NCI-H1436 (cell line): ENCODE measurements at regions not wholly inside any gene's neighbourhood (a gene's known extent, or its start where the extent isn't known, plus 50 kb on each side); places are given as distances from the start of the nearest gene placed in this dataset.

Source experiments
- DNase-seq: peaks from one replicate; lab custom pipeline; 2025; lab: John Stamatoyannopoulos, UW

DNA sequence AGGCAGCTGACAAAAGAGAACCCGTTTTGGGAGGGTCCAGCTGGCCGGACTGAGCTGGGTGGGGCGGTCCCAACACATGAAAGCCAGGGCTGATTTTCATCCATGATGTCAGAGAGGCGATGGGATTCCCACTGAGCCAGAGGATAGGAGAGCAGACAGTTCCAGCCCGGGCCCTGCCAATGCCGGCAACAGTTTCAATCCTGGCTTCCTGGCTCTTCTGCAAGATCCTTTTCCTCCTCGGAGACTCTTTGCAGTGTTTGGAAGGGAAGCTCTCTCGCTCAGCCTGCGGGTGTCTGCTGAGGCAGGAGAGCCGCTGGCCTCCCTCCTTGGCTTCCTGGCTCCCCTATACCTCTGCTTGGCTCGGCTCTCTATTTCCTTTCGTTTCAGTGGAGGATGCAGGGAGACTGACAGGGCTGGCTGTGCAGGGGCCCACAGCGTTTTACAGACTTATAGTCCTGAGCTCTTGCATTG is 145.5 kb upstream of the SOX9 start:
- DNase-seq: no peak

DNA sequence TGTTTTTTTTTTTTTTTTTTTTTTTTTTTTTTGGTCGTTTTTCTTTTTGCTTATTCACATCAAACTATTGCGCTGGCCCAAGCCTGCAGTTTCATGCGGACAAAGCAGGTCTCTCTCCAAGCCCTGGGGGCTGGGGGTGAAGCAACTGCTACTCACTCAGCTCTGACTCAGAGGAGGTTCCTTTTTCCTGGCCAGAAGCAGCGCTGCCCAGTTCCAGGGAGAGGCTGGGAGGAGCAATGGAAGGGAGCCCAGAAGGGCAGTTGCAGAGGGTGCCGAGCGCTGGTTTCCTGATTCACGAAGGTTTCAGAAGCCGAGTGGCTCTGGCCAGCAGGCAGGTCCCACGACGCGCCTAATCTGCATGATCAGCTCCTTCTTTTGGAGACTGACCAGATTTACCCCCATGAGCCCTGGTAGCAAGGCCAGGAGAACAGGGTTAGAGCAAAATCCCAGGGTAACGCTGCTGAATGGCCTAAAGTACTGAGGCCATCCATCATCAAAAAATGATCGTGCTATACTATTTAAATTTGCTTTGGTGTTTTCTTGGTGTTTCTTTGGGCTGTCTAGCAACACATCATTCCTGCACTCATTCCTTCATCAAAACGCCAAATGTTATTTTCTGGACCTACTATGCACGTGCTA is 144.7 kb upstream of the SOX9 start:
- no peak for DNase-seq

DNA sequence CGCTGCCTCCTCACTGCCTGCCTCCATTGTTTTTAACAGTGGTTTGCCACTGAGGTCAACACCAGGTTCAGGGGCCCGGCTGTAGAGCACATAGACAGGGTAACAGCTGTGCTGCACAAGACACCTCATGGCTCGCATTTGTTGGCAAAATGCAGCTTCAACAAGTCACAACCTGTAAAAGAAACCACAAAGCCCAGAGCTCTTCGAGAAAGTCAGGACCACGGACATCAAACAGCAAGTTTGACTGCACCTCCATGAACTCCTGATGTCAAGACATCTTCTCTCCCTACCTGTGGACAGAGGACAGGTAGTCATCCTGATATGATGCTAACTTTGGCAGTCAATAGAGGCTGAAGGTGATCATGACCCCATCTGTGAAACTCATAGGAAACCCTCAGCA is 142.4 kb upstream of the SOX9 start:
- DNase-seq: no peak

DNA sequence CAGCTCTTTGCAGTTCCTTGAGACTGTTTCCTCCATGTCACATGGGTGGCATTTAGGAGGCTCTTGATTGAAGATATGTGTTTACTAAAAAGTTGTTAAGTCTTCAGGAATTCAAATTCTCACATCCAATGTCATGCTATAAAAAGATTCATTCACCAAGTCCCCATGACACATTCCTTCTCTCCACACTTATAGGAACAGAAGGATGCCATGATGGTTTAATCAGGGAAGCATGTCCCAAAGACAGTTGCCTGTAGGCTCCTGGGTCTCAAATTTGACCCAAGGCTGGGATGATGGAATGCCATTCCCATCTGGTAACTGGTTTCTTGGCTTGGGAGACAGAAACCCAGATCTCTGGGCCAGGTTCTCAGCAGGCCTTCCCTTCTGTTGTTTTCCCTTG is 140.6 kb upstream of the SOX9 start:
- no peak for DNase-seq

DNA sequence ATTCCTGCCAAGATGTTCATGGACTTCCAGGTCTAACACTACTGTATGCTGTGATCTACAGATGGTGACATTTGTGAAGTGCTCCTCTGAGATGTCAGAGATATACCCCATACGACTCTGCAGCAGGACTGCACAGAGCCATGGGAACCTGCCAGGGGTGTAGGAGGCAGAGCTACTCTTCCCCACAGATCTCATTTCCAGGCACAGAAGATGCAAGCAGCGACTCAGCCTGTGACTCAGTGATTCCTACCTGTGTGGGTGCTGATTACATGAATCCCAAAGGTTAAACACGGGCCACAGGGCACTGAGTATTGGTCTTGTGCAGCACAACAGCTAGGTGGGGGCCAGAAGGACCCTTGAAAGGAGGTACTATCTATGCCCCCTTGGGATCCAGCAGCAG is 137.0 kb upstream of the SOX9 start:
- no peak for DNase-seq

DNA sequence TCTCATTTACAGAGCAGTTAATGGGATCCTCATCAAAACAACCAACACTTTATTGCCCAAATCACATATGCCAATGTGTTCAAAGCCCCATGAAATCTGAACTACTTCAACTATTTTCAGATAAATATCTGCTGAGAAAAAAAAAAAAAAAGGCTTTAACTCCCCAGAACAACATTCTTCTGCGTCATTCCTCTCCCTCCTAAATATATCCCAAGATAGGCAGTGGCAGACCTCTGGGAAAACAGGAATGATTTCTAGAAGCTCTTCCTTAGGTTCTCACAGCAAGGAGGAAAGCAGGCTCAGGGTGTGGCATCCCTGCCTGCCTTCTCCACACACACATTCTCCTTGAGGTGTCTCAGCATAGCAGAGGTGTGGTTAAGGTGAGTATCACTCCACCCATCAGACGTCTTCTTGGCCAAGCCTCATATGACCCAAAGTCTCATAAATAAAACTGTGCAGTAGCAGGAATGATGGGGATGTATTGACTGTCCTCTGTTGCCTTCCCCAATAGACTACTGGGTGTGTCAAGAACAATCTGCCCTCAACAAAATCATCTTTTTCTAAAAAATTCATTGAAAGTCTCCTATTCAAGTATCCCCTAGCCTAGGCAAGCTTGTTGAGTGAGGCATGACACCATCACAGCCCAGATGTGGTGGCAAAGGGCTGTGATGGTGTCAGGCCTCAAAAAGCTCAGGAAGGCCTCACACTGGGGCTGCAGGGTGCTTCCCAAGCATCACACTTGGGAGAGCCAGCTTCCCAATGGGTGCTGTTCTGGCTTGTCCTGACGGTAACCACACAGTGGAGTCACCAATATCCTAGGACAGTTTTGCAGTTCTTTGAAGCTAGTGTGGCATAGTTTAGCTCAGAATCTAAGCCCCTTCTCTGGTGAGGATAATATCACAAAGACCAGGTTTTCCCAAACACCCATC is 135.4 kb upstream of the SOX9 start:
- no peak for DNase-seq

DNA sequence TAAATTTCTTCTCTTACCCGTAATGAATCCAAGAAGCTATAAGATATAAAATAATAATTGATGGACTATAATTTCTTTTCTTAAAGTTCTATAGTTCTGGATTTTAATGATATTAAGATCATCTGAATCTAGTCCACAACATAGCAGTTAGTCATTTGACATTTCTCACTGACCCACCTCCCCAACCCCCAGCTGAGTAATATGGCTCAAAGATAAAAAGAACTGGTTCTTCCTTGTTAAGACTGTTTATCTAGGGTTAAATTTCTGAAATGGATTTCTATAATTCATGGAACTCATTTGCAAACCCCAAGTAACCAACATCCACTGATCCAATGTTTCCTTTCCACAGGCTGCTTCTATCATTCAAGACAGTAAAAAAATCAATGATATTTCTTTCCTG is 133.9 kb upstream of the SOX9 start:
- DNase-seq: no peak

DNA sequence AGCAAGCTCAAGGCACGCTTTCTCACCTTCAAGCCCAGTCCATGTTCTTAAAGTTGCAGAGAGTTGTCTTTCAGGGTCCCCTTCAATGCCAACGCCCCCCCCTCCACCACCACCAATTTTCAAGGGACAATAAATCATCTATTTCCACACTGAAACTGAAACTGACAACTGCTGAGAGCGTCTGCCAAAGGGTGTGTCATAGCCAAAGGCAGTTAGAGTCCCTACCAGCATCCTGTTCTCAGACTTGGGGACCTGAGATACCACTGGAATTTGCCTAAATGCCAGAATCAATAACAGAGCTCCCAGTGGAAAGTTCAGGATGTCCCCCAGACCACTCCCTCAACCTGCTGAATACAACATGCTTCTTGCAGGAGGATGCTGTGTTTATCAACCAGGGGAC is 133.2 kb upstream of the SOX9 start:
- DNase-seq: no peak

DNA sequence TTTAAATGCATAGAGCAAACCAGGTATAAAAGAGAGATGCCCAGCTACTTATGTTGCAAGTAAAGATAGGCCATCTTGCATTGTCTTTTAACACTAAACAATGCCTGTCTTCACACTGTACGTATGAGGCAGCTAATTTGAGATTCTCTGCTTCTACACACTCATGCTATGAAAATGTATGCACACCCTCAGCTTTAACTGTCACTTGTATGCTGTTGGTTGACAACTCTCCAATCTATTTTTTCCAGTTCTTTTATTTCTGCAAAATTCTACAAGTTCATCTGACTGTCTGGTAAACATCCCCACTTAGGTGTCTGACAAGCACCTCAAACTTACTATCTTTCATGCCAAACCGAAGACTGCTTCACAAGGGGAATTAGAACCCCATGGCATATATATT is 131.7 kb upstream of the SOX9 start:
- no peak for DNase-seq

DNA sequence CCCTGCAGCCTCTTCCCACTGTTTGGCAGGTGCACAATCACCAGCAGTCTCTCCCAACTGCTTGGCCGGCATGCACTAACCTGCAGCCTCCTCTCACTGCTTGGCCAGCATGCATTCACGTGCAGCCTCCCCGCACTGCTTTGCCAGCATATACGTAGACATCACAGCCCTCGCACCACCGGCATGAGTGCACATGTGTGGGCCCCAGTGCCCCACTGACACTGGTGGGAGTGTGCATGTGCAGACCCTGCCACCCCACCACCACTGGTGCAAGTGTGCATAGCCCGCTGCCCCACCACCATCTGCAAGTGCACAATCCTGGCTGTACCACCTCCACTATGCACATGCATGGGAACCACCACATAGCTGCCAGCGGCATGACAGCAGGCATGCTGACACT is 127.5 kb upstream of the SOX9 start:
- no peak for DNase-seq

DNA sequence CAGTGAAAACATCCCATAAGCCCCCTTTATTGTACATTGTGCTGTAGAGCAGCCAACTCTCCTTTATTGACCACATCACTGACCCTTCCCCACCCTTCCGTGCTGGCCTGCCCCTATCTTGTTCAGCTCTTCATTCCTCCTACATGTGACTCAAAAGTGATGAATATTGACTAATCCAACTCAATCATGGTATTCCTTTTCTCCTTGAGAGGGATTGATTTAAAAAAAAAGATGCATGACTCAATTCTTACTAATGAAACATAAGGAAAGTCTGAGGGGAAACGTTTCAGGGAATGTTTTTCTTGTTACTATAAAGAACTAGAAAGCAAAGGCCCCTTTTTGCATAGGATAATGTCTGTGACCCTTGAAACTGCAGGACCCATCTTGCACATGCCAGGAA is 125.2 kb upstream of the SOX9 start:
- no peak for DNase-seq

DNA sequence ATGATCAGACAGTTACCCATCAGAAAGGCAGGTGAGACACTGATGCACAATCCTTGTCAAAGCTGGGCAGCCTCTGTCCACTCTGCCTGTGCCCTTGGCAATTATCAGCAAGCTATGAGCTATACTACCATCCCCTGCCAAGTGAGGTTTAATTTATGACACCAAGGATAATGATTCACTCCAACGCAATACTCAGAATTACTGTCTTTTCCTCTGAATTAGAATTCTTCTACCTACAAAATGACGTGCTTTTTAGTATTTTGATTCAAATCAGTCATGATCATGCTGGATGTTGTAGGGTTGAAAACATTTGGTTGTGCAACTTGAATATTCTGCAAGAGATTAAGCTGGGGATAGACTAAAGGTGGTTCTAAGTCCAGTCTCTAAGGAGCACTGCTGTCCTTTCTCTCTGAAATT is 116.8 kb upstream of the SOX9 start:
- no peak for DNase-seq

DNA sequence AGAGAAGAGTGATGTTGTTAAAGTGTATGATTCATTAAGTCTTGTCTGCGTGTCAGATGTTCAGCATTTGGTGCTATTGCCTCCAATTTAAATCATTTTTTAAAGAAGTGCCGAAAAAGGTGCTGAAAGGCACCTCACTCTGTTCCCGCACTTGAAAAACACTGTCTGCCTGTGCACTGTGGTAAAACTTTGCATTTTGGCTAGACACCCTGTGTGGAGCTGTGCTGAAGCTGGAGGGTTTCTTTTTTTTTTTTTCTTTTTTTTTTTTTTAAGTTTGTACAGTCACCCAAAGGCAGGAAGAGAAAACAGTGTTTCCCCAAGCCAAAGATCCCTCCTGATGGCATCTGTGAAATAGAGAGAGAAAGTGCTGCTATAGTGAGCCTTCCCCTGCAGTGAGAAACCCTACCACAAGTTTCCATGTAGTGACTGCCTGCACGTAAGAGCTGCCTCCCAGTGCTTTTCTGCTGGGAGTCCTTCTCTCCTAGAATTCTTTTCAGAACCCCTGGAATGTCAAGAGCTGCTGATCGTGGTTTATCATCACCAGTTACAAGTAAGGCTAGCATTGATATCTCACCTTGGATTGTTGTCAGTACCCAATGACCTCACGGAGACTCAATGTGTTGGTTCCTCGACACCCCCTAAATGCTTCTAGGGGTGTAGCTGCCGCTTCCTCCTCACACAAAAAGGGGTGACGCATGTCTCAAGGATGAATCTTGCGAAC is 116.0 kb upstream of the SOX9 start:
- DNase-seq: no peak

DNA sequence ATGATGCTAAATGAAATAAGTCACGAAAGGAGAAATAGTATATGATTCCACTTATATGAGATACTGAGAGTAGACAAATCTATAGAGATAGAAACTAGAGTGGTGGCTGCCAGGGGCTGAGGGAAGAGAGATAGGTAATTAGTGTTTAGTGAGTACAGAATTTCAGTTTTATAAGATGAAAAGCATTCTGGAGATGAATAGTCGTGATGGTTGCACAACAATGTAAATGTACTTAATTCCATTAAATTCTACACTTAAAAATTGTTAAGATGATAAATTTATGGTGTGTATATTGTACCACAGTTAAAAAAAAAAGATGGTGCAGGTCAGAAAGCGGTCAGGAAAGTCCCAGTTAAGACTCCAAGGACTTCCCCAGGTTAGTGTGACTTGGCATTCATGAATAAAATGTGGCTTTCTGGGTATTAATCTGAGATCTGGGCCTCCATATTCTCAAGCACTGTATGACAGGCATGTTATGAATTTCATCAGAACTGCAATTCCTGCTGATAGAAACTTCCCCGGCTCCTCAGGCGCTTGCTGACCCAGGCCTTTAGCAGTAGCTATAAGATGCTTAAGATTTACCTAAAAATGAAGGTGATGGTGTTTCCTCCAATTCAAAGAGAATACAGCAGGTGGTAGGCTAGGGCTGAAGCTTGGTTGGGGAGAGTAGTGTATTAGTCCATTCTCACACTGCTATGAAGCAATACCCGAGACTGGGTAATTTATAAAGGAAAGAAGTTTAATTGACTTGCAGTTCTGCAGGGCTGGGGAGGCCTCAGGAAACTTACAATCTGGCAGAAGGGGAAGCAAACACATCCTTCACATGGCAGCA is 115.3 kb upstream of the SOX9 start:
- DNase-seq: no peak

DNA sequence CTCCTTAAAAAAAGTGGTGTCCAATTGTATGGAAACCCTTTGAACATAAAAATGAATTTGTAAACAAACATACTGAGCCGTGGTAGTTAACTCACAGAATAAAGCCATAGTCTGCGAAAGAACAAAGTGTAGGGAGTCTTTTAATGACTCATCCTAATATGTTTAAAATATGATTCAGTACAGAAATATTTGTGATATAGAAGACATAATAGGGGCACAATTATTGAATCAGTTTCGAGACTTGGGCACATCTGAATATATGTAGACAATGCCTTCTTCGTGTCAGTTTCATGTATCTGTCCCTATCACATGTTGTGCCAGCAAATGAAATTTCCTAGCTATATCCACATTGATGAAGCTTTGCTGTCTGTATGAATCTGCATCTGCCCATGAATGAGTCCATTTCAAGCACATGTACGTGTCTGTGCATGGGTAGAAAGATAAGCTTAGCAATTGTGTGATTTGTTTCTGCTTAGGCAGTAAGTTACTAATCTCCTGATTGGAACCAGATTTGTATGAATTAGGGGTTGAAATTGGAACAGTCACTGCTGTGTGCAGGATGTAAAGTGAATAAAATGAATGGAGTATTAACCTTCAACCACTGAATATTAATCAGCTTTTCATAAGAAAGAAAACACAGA is 112.5 kb upstream of the SOX9 start:
- DNase-seq: no peak

DNA sequence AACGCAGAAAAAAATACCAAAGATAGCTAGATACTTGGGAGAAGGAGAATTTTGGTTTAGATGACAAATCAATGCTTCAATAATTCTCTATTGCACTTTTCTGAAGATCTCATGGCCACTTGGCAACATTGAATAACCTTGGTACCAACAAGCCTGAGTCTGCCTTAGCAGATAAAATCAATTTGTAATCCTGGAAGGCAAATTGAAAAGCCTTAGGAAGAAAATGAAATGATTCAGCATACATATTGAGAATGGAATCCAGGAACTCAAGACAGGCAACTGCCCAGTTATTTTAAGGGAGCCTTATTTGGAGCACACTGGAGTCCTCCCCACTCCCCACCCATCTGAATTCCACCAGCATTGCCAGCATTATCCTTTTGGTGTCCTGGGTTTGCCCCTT is 109.3 kb upstream of the SOX9 start:
- no peak for DNase-seq

DNA sequence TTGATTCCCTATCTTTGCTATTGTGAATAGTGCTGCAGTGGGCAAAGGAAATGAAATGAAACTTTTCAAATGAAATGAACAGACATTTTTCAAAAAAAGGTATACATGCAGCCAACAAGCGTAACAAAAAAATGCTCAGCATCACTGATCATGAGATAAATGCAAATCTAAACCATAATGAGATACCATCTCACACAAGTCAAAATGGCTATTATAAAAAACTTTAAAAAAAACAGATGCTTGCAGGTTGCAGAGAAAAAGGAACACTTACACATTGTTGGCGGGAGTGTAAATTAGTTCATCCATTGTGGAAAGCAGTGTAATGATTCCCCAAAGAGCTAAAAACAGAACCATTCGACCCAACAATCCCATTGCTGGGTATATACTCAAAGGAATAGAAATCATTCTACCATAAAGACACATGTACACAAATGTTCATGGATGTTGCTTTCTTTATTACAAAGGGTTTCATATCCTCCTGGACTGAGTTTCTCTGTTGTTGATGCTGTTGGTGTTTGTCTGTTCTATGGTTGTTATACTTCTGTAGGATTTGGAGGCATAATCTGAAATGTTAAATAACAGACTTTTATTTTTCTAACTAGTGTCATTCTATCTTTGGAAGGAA is 99.3 kb upstream of the SOX9 start:
- DNase-seq: no peak

DNA sequence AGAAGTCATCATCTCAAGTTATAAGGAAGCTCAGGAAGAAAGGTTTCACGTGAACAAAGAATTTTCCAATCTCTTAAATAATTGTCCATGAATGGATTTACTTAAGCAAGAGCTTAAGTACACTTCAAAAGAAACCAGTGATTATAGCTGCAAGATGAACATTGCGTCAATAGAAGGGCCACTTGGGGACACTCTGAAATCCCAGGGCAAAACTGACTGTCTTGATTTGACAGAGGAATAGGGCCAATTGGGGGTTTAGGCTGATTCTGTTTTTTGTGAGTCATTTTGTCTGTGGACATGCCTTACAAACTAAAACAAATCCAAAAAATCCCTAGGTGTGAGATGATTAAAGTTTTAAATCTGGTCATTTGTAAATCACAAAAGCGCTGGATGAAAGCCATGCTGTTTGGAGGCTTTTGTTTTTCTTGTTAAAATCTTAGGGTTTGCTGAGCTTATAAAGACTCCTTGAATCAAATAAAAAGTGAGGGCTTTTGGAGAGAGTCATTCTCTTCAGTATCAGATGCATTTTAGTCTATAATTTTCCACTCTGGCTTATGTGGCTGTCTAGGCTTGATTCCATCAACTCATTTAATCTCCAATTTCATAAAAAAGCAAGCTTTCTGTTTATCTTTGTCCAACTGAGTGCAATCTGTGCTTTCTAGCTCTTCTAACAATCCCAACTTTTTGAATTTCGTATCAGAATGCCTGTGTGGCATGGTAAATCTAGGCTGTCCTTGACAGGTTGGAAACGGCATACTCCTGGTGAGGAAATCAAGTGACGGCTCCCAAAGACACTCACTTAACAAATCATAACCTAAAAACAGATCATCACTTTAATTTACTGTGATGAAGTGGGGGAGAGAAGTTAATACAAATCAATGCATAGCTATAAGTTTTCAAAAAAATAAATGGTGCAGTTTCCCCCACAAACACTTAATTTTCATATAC is 98.2 kb upstream of the SOX9 start:
- peak; percentile 50 for DNase-seq

DNA sequence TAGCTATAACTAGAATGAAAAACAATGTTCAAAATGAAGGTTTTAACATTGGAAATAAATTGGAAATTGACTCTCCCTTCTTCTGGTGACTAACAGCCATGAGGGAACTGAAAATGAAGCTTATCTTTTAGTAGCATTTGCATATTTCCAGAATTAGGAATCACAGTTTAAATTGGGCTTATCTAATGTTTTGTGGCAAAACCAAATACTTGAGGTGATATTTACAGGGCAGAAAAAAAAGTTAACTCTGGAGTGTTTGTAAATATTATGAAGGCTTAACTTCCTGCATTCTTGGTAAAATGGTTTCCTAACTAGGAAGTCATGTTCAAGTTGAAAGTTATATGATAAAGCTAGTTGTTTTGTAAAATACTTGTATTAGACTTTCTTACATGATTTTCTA is 96.4 kb upstream of the SOX9 start:
- DNase-seq: no peak

DNA sequence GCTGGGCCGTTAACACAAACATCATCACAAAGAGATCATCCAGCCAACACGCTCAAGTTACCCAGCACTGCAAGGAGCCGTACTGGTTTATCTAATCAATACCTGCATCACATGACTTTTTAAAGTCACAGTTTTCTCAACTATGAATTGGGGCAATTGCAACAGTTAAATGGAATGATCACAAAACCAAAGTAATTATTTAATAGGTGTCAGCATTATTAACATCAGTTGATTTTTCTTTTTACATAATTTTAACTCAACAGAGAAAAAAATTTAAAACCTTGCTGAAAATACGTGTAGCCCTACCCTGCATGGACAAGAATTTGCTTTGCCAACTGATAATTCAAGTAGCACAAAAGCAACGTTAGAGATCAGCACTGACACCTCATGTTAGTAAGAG is 95.7 kb upstream of the SOX9 start:
- no peak for DNase-seq
